Liver (tissue), 3 donors: ENCODE measurements at regions not wholly inside any gene's neighbourhood (a gene's known extent, or its start where the extent isn't known, plus 50 kb on each side); places are given as distances from the start of the nearest gene placed in this dataset.

Source experiments
- EGR1 ChIP-seq, 2 donors: IDR thresholded peaks; 2 replicates each; pipeline ENCODE4 v1.6.1; 2016 to 2018; ENCODE audit warnings: antibody characterized with exemption in 2 of 2, low read depth in 2 of 2
- GABPA ChIP-seq, 2 donors: IDR thresholded peaks in 1 of 2; conservative IDR thresholded peaks in 1 of 2; 2 replicates each; pipeline ENCODE4 v1.6.1; 2016; ENCODE audit warnings: antibody characterized with exemption in 2 of 2, mild to moderate bottlenecking in 1 of 2, moderate library complexity in 1 of 2
- JUND ChIP-seq, 2 donors: IDR thresholded peaks; 2 replicates each; pipeline ENCODE4 v1.6.1; 2016; ENCODE audit warnings: antibody characterized with exemption in 2 of 2
- NR2F2 ChIP-seq: IDR thresholded peaks from 2 replicates; pipeline ENCODE4 v1.6.1; 2016; ENCODE audit warnings: antibody characterized with exemption
- RAD21 ChIP-seq, 2 donors: IDR thresholded peaks; 2 replicates each; pipeline ENCODE4 v1.6.1; 2016; ENCODE audit warnings: antibody characterized with exemption in 2 of 2, mild to moderate bottlenecking in 2 of 2
- SP1 ChIP-seq: IDR thresholded peaks from 2 replicates; pipeline ENCODE4 v1.6.1; 2018; ENCODE audit warnings: antibody characterized with exemption, mild to moderate bottlenecking
- YY1 ChIP-seq: IDR thresholded peaks from 2 replicates; pipeline ENCODE4 v1.6.1; 2016; ENCODE audit warnings: antibody characterized with exemption, mild to moderate bottlenecking
- TF ChIP-seq, protein P1 (sequence below): fragments of 150-350 bp; IDR thresholded peaks from 2 replicates; pipeline ENCODE4 v1.5.1; 2017; ENCODE audit warnings: improper control_type of control experiment, low read depth, low read length; ENCODE audit not compliant: missing input control
- TF ChIP-seq, protein P2 (sequence below): IDR thresholded peaks from 2 replicates; pipeline ENCODE4 v1.6.1; 2016; ENCODE audit warnings: antibody characterized with exemption
- TF ChIP-seq, protein P3 (sequence below): IDR thresholded peaks from 2 replicates; pipeline ENCODE4 v1.6.1; 2016; ENCODE audit warnings: antibody characterized with exemption, mild to moderate bottlenecking
- donor health status: healthy.
- donor health status: healthy.

DNA sequence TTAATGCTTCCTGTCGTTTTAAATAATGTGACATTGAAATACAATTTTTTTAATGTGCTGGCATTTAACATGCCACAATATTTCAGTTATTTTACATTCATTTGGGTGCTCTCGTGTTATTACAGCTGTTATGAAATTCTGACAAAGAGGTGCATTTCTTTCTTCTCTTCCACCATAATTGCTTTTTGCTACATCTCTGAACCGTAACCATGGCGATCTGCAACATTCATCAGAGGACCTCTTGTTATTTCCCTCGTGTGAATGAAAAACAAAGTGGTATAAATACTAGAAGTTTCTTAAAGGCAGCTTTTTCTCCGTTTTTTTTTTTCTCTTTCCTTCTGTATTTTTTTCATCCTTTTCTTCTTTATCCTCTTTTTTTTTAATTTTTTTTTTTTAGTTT is 316.4 kb downstream of the MCTP2 start:
- TF ChIP-seq, protein P1, sequence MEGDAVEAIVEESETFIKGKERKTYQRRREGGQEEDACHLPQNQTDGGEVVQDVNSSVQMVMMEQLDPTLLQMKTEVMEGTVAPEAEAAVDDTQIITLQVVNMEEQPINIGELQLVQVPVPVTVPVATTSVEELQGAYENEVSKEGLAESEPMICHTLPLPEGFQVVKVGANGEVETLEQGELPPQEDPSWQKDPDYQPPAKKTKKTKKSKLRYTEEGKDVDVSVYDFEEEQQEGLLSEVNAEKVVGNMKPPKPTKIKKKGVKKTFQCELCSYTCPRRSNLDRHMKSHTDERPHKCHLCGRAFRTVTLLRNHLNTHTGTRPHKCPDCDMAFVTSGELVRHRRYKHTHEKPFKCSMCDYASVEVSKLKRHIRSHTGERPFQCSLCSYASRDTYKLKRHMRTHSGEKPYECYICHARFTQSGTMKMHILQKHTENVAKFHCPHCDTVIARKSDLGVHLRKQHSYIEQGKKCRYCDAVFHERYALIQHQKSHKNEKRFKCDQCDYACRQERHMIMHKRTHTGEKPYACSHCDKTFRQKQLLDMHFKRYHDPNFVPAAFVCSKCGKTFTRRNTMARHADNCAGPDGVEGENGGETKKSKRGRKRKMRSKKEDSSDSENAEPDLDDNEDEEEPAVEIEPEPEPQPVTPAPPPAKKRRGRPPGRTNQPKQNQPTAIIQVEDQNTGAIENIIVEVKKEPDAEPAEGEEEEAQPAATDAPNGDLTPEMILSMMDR, result no peak
- TF ChIP-seq, protein P2, sequence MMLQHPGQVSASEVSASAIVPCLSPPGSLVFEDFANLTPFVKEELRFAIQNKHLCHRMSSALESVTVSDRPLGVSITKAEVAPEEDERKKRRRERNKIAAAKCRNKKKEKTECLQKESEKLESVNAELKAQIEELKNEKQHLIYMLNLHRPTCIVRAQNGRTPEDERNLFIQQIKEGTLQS, result no peak
- TF ChIP-seq YY1 (no peak), RAD21 (IDR thresholded peaks at IDR 0.05) (no peak), GABPA (IDR thresholded peaks at IDR 0.05 in 1 of 2, conservative IDR thresholded peaks at IDR 0.05 in 1 of 2) (no peak), JUND (IDR thresholded peaks at IDR 0.05) (no peak), SP1 (no peak), NR2F2 (no peak), EGR1 (IDR thresholded peaks at IDR 0.05; ENCODE audit: low read depth in 2 of 2) (no peak)
- TF ChIP-seq, protein P3, sequence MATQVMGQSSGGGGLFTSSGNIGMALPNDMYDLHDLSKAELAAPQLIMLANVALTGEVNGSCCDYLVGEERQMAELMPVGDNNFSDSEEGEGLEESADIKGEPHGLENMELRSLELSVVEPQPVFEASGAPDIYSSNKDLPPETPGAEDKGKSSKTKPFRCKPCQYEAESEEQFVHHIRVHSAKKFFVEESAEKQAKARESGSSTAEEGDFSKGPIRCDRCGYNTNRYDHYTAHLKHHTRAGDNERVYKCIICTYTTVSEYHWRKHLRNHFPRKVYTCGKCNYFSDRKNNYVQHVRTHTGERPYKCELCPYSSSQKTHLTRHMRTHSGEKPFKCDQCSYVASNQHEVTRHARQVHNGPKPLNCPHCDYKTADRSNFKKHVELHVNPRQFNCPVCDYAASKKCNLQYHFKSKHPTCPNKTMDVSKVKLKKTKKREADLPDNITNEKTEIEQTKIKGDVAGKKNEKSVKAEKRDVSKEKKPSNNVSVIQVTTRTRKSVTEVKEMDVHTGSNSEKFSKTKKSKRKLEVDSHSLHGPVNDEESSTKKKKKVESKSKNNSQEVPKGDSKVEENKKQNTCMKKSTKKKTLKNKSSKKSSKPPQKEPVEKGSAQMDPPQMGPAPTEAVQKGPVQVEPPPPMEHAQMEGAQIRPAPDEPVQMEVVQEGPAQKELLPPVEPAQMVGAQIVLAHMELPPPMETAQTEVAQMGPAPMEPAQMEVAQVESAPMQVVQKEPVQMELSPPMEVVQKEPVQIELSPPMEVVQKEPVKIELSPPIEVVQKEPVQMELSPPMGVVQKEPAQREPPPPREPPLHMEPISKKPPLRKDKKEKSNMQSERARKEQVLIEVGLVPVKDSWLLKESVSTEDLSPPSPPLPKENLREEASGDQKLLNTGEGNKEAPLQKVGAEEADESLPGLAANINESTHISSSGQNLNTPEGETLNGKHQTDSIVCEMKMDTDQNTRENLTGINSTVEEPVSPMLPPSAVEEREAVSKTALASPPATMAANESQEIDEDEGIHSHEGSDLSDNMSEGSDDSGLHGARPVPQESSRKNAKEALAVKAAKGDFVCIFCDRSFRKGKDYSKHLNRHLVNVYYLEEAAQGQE, result no peak
